Suprapubic skin (tissue), 3 donors: ENCODE measurements at regions not wholly inside any gene's neighbourhood (a gene's known extent, or its start where the extent isn't known, plus 50 kb on each side); places are given as distances from the start of the nearest gene placed in this dataset.

Experiments
- CTCF ChIP-seq, 2 donors: fragments of 200-600 bp in 1 of 2; fragments of 450-650 bp in 1 of 2; sonication (generic) in 1 of 2; IDR thresholded peaks; one replicate each; pipeline ENCODE4 v1.5.1; 2016 to 2019; ENCODE audit warnings: antibody characterized with exemption in 2 of 2, mild to moderate bottlenecking in 1 of 2, moderate library complexity in 1 of 2
- POLR2A ChIP-seq, 2 donors: fragments of 450-650 bp; IDR thresholded peaks; one replicate each; pipeline ENCODE4 v1.6.1; 2017; ENCODE audit warnings: antibody characterized with exemption in 2 of 2, mild to moderate bottlenecking in 2 of 2, moderate library complexity in 2 of 2

GRCh38 chr1:2931724-2932401, 89.4 kb upstream of the ACTRT2 start:
- TF ChIP-seq CTCF (IDR thresholded peaks at IDR 0.05) (no peak), POLR2A (IDR thresholded peaks at IDR 0.05) (no peak)
